ENCODE measurements at regions not wholly inside any gene's neighbourhood (a gene's known extent, or its start where the extent isn't known, plus 50 kb on each side); places are given as distances from the start of the nearest gene placed in this dataset.
A peak's percentile ranks its signal among the peaks of the same experiment; 100 is the strongest.

- WGBS, 2 experiments (ENCODE audit: extremely low coverage in 2 of 2, insufficient read length in 1 of 2) = no CpG with 5 or more reads among the region's 2 CpGs
- no peak for ATAC-seq (ENCODE audit: low read depth)
Measured at GRCh38 chr20:60071965-60072364, 113.7 kb downstream of the CDH26 start.

More at GRCh38 chr20:60071965-60072364, 113.7 kb downstream of the CDH26 start:
- in situ Hi-C loops (cut with MboI; ENCODE audit: low sequenced_read_pairs) = loop anchor here (25.0 kb wide), 2 partner anchors 1165 to 1815 kb away; no protein-coding TSS in a partner anchor
- H3K9me1 ChIP-seq (ENCODE audit: insufficient read depth, low read length) = no peaks in the 10 kb centered on the region
- dilution Hi-C loops (cut with HindIII; ENCODE audit: low sequenced_read_pairs, unreplicated experiment) = no loop called here
- CTCF ChIA-PET = no interaction called here
- no peak overlapping the region for H3K4me2 ChIP-seq (ENCODE audit: low read depth, low read length)
- H4K20me1 ChIP-seq (ENCODE audit: insufficient read depth, low read length) = no peaks in the 10 kb centered on the region
- DNase-seq = peak; percentile 9
- no peak overlapping the region for H3K9ac ChIP-seq (ENCODE audit: low read depth, low read length)
- H3K36me3 ChIP-seq (ENCODE audit: control insufficient read depth, insufficient read depth, low read length) = no peaks in the 10 kb centered on the region
- intact Hi-C loops (cut with micrococcal nuclease) = no loop called here
- H3K18ac ChIP-seq (ENCODE audit: low read depth, low read length) = no peak overlapping the region
- no peak overlapping the region for H2AFZ ChIP-seq (replicated peaks; ENCODE audit: low read length, poor library complexity)
- no peak overlapping the region for H3K4me3 ChIP-seq (ENCODE audit: insufficient read depth, low read depth, low read length)
- BruUV-seq (replicated peaks) = no TSS peak
- no peak overlapping the region for H2BK5ac ChIP-seq (ENCODE audit: low read depth, low read length, poor library complexity, severe bottlenecking)
- H3K27ac ChIP-seq (ENCODE audit: insufficient read depth, low read length) = no peak overlapping the region
- H3K23ac ChIP-seq (ENCODE audit: low read depth, low read length) = no peak overlapping the region
- POLR2A ChIA-PET (ENCODE audit: unreplicated experiment) = no interaction called here
- H3K9me3 ChIP-seq (ENCODE audit: control insufficient read depth, insufficient read depth, low read length) = no peaks in the 10 kb centered on the region
- no peak overlapping the region for H2AK5ac ChIP-seq (ENCODE audit: low read depth, low read length)
- no peak overlapping the region for H4K91ac ChIP-seq (ENCODE audit: insufficient read depth, low read depth, low read length)
- no peak overlapping the region for H2BK20ac ChIP-seq (ENCODE audit: low read depth, low read length)
- H3K4ac ChIP-seq (ENCODE audit: low read depth, low read length) = no peak overlapping the region
- H3K56ac ChIP-seq (ENCODE audit: extremely low read depth, insufficient read depth, low read length) = no peak overlapping the region
- H2BK15ac ChIP-seq (ENCODE audit: low read depth, low read length) = no peak overlapping the region
- no peak overlapping the region for H2AK9ac ChIP-seq (replicated peaks; ENCODE audit: low read depth, low read length, poor library complexity)
- TF ChIP-seq MAFK (IDR thresholded peaks at IDR 0.05; ENCODE audit: low read depth, low read length) = no peak
- H4K5ac ChIP-seq (ENCODE audit: low read depth, low read length) = no peak overlapping the region
- H3K4me1 ChIP-seq (ENCODE audit: control insufficient read depth, insufficient read depth, low read length) = no peaks in the 10 kb centered on the region
- no peaks in the 10 kb centered on the region for H3K79me1 ChIP-seq (ENCODE audit: low read depth in 1 of 2, low read length in 2 of 2)
- no peak overlapping the region for H3K14ac ChIP-seq (replicated peaks; ENCODE audit: low read depth, low read length)
- H2BK120ac ChIP-seq (ENCODE audit: low read depth, low read length) = no peak overlapping the region
- no peak overlapping the region for H4K8ac ChIP-seq (ENCODE audit: low read depth in 2 of 2, low read length in 2 of 2)
- H3K27me3 ChIP-seq (ENCODE audit: control insufficient read depth, insufficient read depth, low read length) = peaks cover 26% of the 10 kb centered on the region
